HG03460 (cell line): ENCODE measurements at regions not wholly inside any gene's neighbourhood (a gene's known extent, or its start where the extent isn't known, plus 50 kb on each side); places are given as distances from the start of the nearest gene placed in this dataset.

Experiments
- ATAC-seq: cut with Tn5 transposase; IDR thresholded peaks from one replicate; pipeline ENCODE4 v1.9.1; 2021; ENCODE audit not compliant: unreplicated experiment

- no peak for ATAC-seq
Observed at GRCh38 chr1:82555501-82555900, 754.8 kb downstream of the ADGRL2 start.

GRCh38 chr1:82549841-82550240 lies 749.1 kb downstream of the ADGRL2 start:
- no peak for ATAC-seq

- no peak for ATAC-seq
Observed at GRCh38 chr1:82542766-82543165, 742.0 kb downstream of the ADGRL2 start.

DNA sequence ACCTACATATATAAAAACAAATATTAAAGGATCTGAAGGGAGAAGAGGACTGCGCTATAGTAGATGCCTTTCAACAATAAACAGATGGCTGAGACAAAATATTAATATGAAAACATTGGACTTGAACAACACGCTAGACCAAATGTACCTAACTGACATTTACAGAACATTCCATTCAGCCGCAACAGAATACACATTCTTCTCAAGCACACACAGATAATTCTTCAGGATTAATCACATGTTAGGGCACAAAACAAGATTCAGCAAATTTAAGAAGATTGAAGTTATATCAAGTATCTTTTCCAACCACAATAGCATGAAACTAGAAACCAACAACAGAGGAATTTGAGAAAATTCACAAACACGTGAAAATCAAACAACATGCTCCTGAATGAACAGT lies 741.4 kb downstream of the ADGRL2 start:
- ATAC-seq: no peak

- ATAC-seq: no peak
Observed at GRCh38 chr1:82540006-82540405, 739.3 kb downstream of the ADGRL2 start.

DNA sequence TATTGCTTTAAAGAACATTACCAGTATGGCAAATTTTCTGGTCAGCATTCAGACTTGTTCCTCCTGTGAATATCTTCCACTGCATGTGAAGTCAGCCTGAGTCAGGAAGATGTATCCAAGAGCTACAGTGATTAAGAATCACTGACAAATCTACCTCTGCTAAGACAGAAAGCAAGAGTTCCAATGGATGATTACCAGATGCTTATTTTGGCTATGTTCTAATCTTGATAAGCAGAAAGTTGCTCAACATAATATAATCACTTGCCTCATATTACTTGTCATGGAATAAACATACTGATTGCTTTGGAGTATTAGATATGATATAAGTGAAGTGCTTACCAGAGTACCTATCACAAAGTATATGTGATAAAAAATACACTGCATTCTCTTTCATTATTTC lies 738.1 kb downstream of the ADGRL2 start:
- no peak for ATAC-seq

DNA sequence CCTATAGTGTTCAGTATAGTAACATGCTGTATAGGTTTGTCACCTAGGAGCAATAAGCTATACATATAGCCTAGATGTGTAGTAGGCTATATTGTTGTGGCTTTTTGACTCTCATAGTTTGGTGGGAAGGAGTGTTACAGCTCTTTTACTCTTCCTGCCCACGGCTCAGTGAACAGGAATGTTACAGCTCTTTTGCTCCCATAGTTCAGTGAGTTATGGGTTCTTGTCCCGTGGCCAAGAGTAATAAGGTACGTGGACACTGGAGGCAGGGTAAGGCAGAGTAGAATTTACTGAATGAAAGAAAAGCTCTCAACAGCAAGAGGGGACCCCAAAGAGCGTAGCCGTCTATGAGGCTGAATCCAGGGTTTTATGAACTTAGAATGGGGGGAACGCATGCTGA lies 734.3 kb downstream of the ADGRL2 start:
- ATAC-seq: no peak

DNA sequence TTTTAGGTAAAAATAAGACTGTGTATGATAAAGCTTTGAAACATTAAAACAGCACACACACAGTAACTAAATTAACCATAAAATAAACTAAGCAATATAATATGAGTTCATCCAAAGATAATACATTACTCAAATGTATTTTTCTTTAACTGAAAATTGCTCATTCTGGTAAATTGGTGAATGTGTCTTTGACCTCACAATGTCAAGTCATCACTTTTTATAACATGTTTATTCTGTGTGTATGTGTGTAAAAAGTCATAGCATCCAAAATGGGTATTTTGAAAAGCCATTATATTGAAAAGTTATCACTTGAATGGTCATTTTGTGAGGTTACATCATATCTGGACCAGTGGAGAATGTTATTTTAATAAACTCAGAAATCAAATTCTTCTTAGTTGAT lies 724.6 kb downstream of the ADGRL2 start:
- ATAC-seq: no peak

DNA sequence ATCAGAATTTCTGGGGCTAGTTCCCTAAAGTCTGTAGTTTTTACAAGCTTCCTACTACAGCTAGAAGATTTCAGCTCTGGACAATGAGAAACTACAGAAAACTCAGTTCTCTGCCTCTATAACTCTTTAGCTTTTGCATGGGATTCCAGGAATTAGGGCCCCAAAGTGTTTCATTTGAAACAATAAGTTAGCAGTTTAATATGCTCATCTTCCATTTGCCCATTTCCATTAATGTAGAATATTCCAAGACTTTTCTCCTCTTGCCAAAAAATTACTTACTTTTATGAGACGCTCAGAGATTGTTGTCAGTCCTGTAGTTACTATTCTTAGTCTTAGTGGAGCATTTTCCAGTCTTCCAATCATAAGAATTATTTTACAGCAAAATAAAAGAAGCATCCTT lies 719.9 kb downstream of the ADGRL2 start:
- ATAC-seq: no peak

DNA sequence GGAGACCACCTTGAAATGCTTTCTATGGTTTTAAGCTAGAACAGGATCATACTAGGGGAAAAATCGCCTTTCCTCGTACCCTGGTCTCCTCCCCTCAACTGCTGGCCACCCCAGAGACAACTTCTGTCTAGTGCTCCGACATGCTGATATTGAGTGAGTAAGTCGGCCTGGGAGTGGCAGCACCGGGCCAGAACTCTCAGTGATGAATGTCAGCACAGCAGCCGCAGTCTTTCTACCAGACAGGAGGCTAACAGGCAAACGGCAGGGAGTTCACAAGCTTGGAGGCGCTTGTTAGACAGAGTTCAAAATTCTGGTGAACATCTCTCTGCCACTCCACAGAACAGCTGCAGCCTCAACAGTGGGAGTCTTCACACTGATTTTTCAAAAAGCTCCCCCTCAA lies 716.9 kb downstream of the ADGRL2 start:
- ATAC-seq: no peak

- no peak for ATAC-seq
Observed at GRCh38 chr1:82515650-82516049, 714.9 kb downstream of the ADGRL2 start.

DNA sequence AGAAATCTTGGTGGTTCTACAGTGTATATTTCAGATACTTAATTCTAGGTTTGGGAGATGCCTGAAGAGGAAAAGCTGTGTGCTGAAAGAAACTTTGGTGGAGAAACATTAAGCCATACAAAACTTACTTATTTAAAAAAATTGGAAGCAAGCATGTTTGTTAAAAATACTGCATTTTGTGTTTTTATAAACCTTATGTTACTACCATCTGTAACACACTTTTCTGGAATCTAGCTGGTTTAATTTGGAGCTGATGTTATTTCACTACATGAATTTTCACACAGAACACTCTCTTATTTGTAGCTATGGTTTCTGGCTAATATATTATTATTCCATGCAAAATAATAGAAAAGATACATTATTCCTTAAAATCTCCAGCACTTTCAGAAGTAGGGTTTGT lies 710.7 kb downstream of the ADGRL2 start:
- no peak for ATAC-seq

GRCh38 chr1:82510431-82510830 lies 709.7 kb downstream of the ADGRL2 start:
- ATAC-seq: no peak

GRCh38 chr1:82507011-82507410 lies 706.3 kb downstream of the ADGRL2 start:
- no peak for ATAC-seq

DNA sequence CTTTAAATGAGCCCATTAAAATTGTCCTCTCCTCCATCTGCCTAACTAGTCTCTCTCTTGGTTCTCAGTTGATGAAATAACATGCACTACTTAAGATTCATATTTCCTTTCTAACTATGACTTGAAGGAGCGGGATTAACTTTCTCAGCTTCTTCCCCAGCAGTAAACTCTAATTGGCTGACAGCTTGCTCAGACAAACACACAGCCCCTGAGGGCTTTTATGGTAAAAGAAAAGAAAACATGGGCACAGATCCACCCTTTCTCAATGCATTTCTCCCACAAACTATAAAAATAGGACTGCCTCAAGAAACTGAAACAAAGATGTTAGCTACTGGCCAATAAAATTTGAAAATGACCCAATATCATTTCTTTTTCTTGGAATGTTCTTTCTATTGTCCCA lies 703.1 kb downstream of the ADGRL2 start:
- no peak for ATAC-seq

DNA sequence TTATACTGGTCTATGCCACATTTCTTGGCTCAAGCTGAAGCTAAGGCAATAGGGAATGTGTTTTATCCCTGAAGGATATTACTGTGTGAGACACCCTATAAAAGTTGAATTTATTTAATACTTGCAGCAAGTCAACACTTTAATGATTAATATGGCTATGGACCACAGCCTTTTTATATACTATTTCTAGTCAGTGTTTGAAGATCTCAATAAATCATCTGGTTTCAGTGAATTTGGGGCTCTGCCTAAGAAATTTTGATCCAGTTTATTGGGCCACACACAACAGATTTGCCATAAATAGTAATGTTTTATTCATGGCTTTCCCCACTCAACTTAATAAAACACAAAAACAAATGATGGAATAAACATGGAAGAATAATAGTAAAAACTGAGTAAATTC lies 698.3 kb downstream of the ADGRL2 start:
- no peak for ATAC-seq

GRCh38 chr1:82494117-82494516 lies 693.4 kb downstream of the ADGRL2 start:
- no peak for ATAC-seq

GRCh38 chr1:82492159-82492558 lies 691.4 kb downstream of the ADGRL2 start:
- no peak for ATAC-seq

- no peak for ATAC-seq
Observed at GRCh38 chr1:82491301-82492048, 690.7 kb downstream of the ADGRL2 start.

DNA sequence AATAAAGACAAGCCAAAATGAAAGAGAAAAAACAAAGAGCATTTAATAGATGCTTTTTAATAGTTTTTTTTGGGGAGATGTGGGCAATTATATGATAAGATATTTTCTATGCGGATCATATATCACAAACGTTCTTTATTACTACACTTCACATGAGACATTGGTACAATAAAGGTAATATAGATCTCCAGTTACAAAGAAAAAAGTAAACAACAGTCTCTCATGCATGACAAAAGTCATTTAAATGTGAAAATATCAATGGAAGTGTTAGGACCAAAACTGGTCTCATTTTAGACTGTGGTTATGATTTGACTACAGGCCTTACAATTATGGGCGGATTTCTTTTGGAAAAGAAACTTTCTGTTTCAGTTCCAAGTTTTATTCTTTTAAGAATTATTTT lies 687.0 kb downstream of the ADGRL2 start:
- ATAC-seq: no peak

DNA sequence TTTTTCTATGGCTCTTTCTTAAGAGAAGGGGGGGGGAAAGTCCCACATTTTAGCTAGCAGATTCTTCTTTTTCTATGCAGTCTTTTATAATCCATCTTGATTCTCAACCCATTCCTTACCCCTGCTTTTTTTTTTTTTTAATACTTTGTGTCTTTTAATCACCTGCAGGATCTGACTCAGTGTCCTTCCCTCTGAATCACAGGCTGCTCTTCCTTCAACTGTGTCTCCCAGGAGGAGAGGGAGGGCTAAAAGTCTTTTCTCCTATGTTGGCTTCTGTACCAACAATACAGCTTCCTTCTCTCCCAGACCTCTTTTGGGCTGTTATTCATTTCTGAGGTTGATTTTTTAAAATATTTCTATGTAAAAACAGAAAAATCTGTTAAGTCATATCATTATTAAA lies 686.2 kb downstream of the ADGRL2 start:
- no peak for ATAC-seq

DNA sequence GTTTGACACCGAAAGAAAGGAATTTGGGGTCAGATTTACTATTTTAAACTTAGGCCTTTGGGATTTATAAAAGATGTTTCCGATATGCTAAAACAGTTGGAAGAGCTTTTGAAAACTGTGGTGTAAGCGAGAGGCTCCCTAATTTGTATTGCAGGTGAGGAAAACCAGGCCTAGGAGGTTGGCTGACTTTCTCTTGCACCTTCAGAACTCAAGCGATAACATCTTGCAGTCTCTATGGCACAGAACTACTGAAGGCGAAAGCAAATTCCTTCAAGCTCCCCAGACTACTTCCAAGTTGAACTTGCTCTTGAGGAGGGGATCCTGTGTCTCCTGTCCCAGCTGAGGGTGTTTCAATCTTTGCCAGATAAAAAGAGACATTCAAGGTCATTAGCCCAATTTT lies 685.7 kb downstream of the ADGRL2 start:
- ATAC-seq: no peak

- ATAC-seq: no peak
Observed at GRCh38 chr1:82485591-82486369, 685.0 kb downstream of the ADGRL2 start.
